ENCODE measurements at regions not wholly inside any gene's neighbourhood (a gene's known extent, or its start where the extent isn't known, plus 50 kb on each side); places are given as distances from the start of the nearest gene placed in this dataset.
"Not testable (repeated sequence)": the region's sequence is repeated elsewhere in the genome, so short reads cannot be mapped to it uniquely, and the experiment has no call there.

- H3K4me3 ChIP-seq, result no peak overlapping the region
- TF ChIP-seq, protein P1, sequence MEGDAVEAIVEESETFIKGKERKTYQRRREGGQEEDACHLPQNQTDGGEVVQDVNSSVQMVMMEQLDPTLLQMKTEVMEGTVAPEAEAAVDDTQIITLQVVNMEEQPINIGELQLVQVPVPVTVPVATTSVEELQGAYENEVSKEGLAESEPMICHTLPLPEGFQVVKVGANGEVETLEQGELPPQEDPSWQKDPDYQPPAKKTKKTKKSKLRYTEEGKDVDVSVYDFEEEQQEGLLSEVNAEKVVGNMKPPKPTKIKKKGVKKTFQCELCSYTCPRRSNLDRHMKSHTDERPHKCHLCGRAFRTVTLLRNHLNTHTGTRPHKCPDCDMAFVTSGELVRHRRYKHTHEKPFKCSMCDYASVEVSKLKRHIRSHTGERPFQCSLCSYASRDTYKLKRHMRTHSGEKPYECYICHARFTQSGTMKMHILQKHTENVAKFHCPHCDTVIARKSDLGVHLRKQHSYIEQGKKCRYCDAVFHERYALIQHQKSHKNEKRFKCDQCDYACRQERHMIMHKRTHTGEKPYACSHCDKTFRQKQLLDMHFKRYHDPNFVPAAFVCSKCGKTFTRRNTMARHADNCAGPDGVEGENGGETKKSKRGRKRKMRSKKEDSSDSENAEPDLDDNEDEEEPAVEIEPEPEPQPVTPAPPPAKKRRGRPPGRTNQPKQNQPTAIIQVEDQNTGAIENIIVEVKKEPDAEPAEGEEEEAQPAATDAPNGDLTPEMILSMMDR (IDR thresholded peaks at IDR 0.05), result no peak
- intact Hi-C loops (cut with DNase I), result loop anchor here in 1 of 10 donors (10.0 kb wide), 1 partner anchor 1480 kb away; no protein-coding TSS in a partner anchor
- H3K27ac ChIP-seq, result no peak overlapping the region
- H3K27me3 ChIP-seq, result no peaks in the 10 kb centered on the region
- no peak for DNase-seq
- 87 to 91% methylated on average over 8 of the region's 8 CpGs for WGBS, 2 donors
- no peaks in the 10 kb centered on the region for H3K4me1 ChIP-seq
- H3K9me3 ChIP-seq, result peaks cover 0 to 10% (median 0%) of the 10 kb centered on the region in 11 donors
- H3K36me3 ChIP-seq, result no peaks in the 10 kb centered on the region
- no peak for ATAC-seq
Observed at GRCh38 chr10:33594475-33594874, 260.0 kb upstream of the NRP1 start.

GRCh38 chr10:33588974-33589600, 254.6 kb upstream of the NRP1 start:
- TF ChIP-seq, protein P1 (IDR thresholded peaks at IDR 0.05), result no peak
- H3K36me3 ChIP-seq, result no peaks in the 10 kb centered on the region
- DNase-seq (no peak), ATAC-seq (no peak)
- H3K4me1 ChIP-seq, result no peaks in the 10 kb centered on the region
- no peak overlapping the region for H3K27ac ChIP-seq
- intact Hi-C loops (cut with DNase I), result no loop called here
- H3K27me3 ChIP-seq, result no peaks in the 10 kb centered on the region
- H3K4me3 ChIP-seq, result no peak overlapping the region
- 68 to 72% methylated on average over 5 of the region's 5 CpGs for WGBS, 2 donors
- H3K9me3 ChIP-seq, result peaks cover 0 to 18% (median 8%) of the 10 kb centered on the region in 11 donors

DNA sequence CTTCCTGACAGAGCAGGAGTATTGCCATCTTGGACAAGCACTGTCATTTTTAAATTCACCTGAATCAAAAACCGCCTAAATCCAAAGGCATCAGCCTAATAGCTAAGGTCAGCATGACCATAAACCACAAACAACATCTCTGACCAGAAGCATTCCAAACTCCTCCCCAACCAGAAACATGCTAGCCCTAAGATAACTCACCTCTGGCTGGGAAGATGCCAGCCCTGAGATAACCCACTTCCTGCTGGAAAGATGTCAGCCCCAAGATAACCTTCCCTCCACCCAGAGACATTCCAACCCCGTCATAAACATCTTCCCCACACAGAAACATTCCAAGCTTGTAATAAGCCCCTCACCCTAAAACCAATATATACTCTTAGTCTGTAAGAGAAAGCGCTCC, 250.1 kb upstream of the NRP1 start:
- H3K36me3 ChIP-seq; DNase-seq; H3K4me1 ChIP-seq; ATAC-seq; intact Hi-C loops (cut with DNase I); H3K27me3 ChIP-seq; H3K27ac ChIP-seq; H3K4me3 ChIP-seq: not testable (repeated sequence)
- peaks cover 0 to 18% (median 8%) of the 10 kb centered on the region in 11 donors for H3K9me3 ChIP-seq
- 57 to 76% methylated on average over 3 of the region's 3 CpGs for WGBS, 2 donors

- no peak overlapping the region for H3K27ac ChIP-seq
- H3K4me1 ChIP-seq, result no peaks in the 10 kb centered on the region
- WGBS, 2 donors, result 43 to 58% methylated on average over 3 of the region's 3 CpGs
- no peak overlapping the region for H3K4me3 ChIP-seq
- H3K9me3 ChIP-seq, result no peaks in the 10 kb centered on the region
- H3K27me3 ChIP-seq, result no peaks in the 10 kb centered on the region
- ATAC-seq, result no peak
- TF ChIP-seq, protein P1 (IDR thresholded peaks at IDR 0.05), result no peak
- intact Hi-C loops (cut with DNase I), result no loop called here
- H3K36me3 ChIP-seq, result no peaks in the 10 kb centered on the region
- no peak for DNase-seq
Observed at GRCh38 chr10:33579996-33580395, 245.5 kb upstream of the NRP1 start.

DNA sequence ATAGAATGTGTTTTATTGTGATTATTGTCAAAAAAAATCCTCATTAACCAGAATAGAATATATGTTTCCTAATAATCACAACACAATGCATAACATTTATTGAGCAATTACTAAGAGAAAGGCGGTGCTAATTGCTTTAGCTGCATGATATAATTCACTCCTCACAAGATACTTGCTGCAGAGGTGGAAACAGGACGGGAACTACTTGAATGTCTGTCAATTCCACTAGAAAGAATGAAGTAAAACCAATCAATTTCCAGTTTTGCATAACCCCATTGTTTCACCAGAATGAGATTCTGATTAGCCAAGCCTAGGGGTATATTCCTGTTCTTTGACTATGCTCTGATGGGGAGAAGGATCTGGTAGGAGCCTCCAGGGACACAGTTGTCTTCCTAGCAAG, 239.1 kb upstream of the NRP1 start:
- intact Hi-C loops (cut with DNase I), result no loop called here
- 89 to 93% methylated on average over 2 of the region's 2 CpGs for WGBS, 2 donors
- Histone ChIP-seq H3K27ac (no peak overlapping the region), H3K9me3 (no peaks in the 10 kb centered on the region), H3K4me1 (peaks cover 0 to 11% (median 0%) of the 10 kb centered on the region in 9 donors), H3K4me3 (no peak overlapping the region), H3K36me3 (no peaks in the 10 kb centered on the region), H3K27me3 (no peaks in the 10 kb centered on the region)
- ATAC-seq (no peak), DNase-seq (no peak)
- TF ChIP-seq, protein P1 (IDR thresholded peaks at IDR 0.05), result no peak
